ENCODE measurements at regions not wholly inside any gene's neighbourhood (a gene's known extent, or its start where the extent isn't known, plus 50 kb on each side); places are given as distances from the start of the nearest gene placed in this dataset.
A peak's percentile ranks its signal among the peaks of the same experiment; 100 is the strongest.

GRCh38 chr17:72429066-72429638, 308.3 kb downstream of the SOX9 start:
- Histone ChIP-seq H3K27ac (ENCODE audit: insufficient read depth, low read length) (no peak overlapping the region), H3K4me2 (ENCODE audit: extremely low read depth, insufficient read depth, low read length) (no peak overlapping the region), H3K9me3 (ENCODE audit: control insufficient read depth, insufficient read depth, low read depth, low read length) (no peaks in the 10 kb centered on the region), H3K79me2 (ENCODE audit: control insufficient read depth, insufficient read depth, low read length) (no peaks in the 10 kb centered on the region), H3K4me1 (ENCODE audit: control insufficient read depth, extremely low read depth, insufficient read depth, low read length) (no peaks in the 10 kb centered on the region), H3K9ac (ENCODE audit: insufficient read depth, low read length) (no peak overlapping the region), H3K4me3 (replicated peaks in 1 of 4; ENCODE audit: control extremely low read depth in 1 of 4, insufficient read depth in 1 of 4, low read depth in 3 of 4, low read length in 4 of 4) (no peak overlapping the region), H3K27me3 (ENCODE audit: control insufficient read depth, insufficient read depth, low read length) (no peaks in the 10 kb centered on the region), H4K20me1 (ENCODE audit: control insufficient read depth, extremely low read depth, insufficient read depth, low read length) (no peaks in the 10 kb centered on the region), H3K36me3 (ENCODE audit: control insufficient read depth, insufficient read depth, low read length) (no peaks in the 10 kb centered on the region), H2AFZ (ENCODE audit: low read length) (no peak overlapping the region)
- TF ChIP-seq CTCF (conservative IDR thresholded peaks at IDR 0.05 in 1 of 2, IDR thresholded peaks at IDR 0.05 in 1 of 2; ENCODE audit: low read depth in 1 of 2, low read length in 2 of 2) = no peak
- no peak for TF ChIP-seq EZH2 (IDR thresholded peaks at IDR 0.05; ENCODE audit: low read length, missing control alignments)
- no peak for DNase-seq (ENCODE audit: low read depth in 2 of 2)

- H3K9me3 ChIP-seq (ENCODE audit: control insufficient read depth, insufficient read depth, low read depth, low read length) = no peaks in the 10 kb centered on the region
- no peaks in the 10 kb centered on the region for H4K20me1 ChIP-seq (ENCODE audit: control insufficient read depth, extremely low read depth, insufficient read depth, low read length)
- H2AFZ ChIP-seq (ENCODE audit: low read length) = no peak overlapping the region
- no peaks in the 10 kb centered on the region for H3K4me1 ChIP-seq (ENCODE audit: control insufficient read depth, extremely low read depth, insufficient read depth, low read length)
- no peak overlapping the region for H3K4me2 ChIP-seq (ENCODE audit: extremely low read depth, insufficient read depth, low read length)
- TF ChIP-seq EZH2 (IDR thresholded peaks at IDR 0.05; ENCODE audit: low read length, missing control alignments) (no peak), CTCF (conservative IDR thresholded peaks at IDR 0.05 in 1 of 2, IDR thresholded peaks at IDR 0.05 in 1 of 2; ENCODE audit: low read depth in 1 of 2, low read length in 2 of 2) (peak; percentile 10 to 31)
- no peak for DNase-seq (ENCODE audit: low read depth in 2 of 2)
- H3K4me3 ChIP-seq (replicated peaks in 1 of 4; ENCODE audit: control extremely low read depth in 1 of 4, insufficient read depth in 1 of 4, low read depth in 3 of 4, low read length in 4 of 4) = no peak overlapping the region
- H3K27me3 ChIP-seq (ENCODE audit: control insufficient read depth, insufficient read depth, low read length) = no peaks in the 10 kb centered on the region
- H3K9ac ChIP-seq (ENCODE audit: insufficient read depth, low read length) = no peak overlapping the region
- no peaks in the 10 kb centered on the region for H3K79me2 ChIP-seq (ENCODE audit: control insufficient read depth, insufficient read depth, low read length)
- H3K36me3 ChIP-seq (ENCODE audit: control insufficient read depth, insufficient read depth, low read length) = no peaks in the 10 kb centered on the region
- no peak overlapping the region for H3K27ac ChIP-seq (ENCODE audit: insufficient read depth, low read length)
Observed at GRCh38 chr17:72430611-72431432, 310.0 kb downstream of the SOX9 start.

GRCh38 chr17:72432143-72432621, 311.4 kb downstream of the SOX9 start:
- Histone ChIP-seq H3K9ac (ENCODE audit: insufficient read depth, low read length) (no peak overlapping the region), H4K20me1 (ENCODE audit: control insufficient read depth, extremely low read depth, insufficient read depth, low read length) (no peaks in the 10 kb centered on the region), H3K36me3 (ENCODE audit: control insufficient read depth, insufficient read depth, low read length) (no peaks in the 10 kb centered on the region), H3K4me2 (ENCODE audit: extremely low read depth, insufficient read depth, low read length) (no peak overlapping the region), H3K4me3 (replicated peaks in 1 of 4; ENCODE audit: control extremely low read depth in 1 of 4, insufficient read depth in 1 of 4, low read depth in 3 of 4, low read length in 4 of 4) (no peak overlapping the region), H2AFZ (ENCODE audit: low read length) (no peak overlapping the region), H3K27me3 (ENCODE audit: control insufficient read depth, insufficient read depth, low read length) (no peaks in the 10 kb centered on the region), H3K27ac (ENCODE audit: insufficient read depth, low read length) (no peak overlapping the region), H3K79me2 (ENCODE audit: control insufficient read depth, insufficient read depth, low read length) (no peaks in the 10 kb centered on the region), H3K4me1 (ENCODE audit: control insufficient read depth, extremely low read depth, insufficient read depth, low read length) (no peaks in the 10 kb centered on the region), H3K9me3 (ENCODE audit: control insufficient read depth, insufficient read depth, low read depth, low read length) (no peaks in the 10 kb centered on the region)
- TF ChIP-seq EZH2 (IDR thresholded peaks at IDR 0.05; ENCODE audit: low read length, missing control alignments) (no peak), CTCF (conservative IDR thresholded peaks at IDR 0.05 in 1 of 2, IDR thresholded peaks at IDR 0.05 in 1 of 2; ENCODE audit: low read depth in 1 of 2, low read length in 2 of 2) (no peak)
- peak in 1 of 2 donors; percentile 28 for DNase-seq (ENCODE audit: low read depth in 2 of 2)

All from fibroblast of lung (primary cell).